ENCODE measurements at regions not wholly inside any gene's neighbourhood (a gene's known extent, or its start where the extent isn't known, plus 50 kb on each side); places are given as distances from the start of the nearest gene placed in this dataset.

DNA sequence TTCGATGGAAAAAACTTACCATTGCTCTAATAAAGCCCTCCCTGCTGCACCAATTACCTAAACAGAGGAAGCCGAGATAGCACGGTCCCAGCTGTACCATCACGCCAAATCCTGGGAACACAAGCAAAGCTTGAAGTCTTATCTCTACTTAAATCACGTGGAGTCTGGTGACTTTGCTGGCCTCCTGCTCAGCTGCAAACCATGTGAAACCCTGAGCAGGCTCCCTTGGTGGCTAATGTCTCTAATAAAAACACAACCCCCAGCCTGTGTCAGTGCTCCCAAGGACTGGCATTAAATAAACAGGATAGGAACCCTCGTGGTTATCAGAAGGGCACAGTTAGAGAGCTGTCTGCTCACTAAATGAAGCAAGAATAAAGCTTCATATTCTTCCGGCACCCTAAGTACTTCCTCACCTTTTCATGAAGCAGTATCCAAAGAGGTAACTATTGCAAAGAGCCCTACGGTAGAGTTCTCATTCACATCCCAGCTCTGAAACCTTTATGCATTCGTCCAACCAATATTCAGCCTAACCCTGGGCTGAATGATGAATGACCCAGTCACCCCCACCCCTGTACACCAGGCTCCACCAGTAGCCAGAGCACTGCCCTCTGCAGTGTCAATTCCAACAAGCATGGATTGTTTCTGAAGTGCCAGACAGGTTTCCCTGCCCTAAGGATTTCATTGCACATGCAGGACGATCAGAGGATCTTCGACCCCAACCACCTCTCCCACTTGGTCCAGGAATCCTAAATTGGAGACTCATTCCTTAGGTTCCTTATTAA lies 452.7 kb upstream of the TMPO start:
- Histone ChIP-seq H3K4me3 (ENCODE audit: low read length) (no peak overlapping the region), H3K4me1 (ENCODE audit: control insufficient read depth, insufficient read depth, low read length) (no peaks in the 10 kb centered on the region), H3K27ac (ENCODE audit: low read depth, low read length) (no peak overlapping the region), H3K27me3 (ENCODE audit: control insufficient read depth, insufficient read depth, low read length) (no peaks in the 10 kb centered on the region), H3K9ac (ENCODE audit: low read length) (no peak overlapping the region), H3K36me3 (ENCODE audit: control insufficient read depth, insufficient read depth, low read length) (no peaks in the 10 kb centered on the region)

DNA sequence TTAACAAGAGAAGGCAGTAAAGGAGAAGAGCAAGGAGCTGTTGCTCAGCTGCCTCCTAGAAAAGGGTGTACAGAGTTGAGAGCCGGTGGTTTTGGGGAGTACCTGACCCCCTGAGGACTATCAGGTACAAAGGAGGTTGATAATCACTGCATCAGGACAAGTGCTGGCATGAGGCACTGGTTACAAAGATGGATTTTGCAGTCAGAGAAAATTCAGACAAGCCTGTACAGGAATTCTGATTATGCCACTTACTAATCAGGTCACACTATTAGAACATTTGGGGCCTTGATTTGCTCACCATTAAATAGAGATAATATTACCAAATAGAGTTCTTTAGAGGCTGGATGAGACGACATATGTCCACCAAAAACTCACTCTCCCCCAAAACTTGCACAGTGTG lies 450.9 kb upstream of the TMPO start:
- Histone ChIP-seq H3K27ac (ENCODE audit: low read depth, low read length) (no peak overlapping the region), H3K4me1 (ENCODE audit: control insufficient read depth, insufficient read depth, low read length) (no peaks in the 10 kb centered on the region), H3K9ac (ENCODE audit: low read length) (no peak overlapping the region), H3K36me3 (ENCODE audit: control insufficient read depth, insufficient read depth, low read length) (no peaks in the 10 kb centered on the region), H3K27me3 (ENCODE audit: control insufficient read depth, insufficient read depth, low read length) (no peaks in the 10 kb centered on the region), H3K4me3 (ENCODE audit: low read length) (no peak overlapping the region)

DNA sequence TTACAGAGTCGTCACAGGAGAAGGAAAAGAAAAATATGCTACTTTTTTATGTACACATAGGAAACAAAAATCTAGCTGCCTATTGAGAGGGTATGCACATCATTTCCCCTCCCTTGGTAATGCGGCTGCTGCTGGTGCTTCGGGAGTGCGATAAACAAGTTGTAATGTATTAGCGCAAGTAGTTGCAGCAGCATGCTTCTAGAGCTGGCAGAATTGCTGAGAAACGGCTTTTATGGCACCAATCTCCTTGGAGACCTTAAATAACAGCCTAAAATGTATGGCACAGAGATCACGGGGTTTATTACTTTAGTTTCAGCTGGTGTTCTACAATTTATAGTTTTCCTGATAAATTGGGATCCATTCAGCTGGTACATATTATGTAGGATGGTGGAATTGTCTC lies 447.6 kb upstream of the TMPO start:
- H3K4me1 ChIP-seq (ENCODE audit: control insufficient read depth, insufficient read depth, low read length), result no peaks in the 10 kb centered on the region
- H3K9ac ChIP-seq (ENCODE audit: low read length), result no peak overlapping the region
- H3K27ac ChIP-seq (ENCODE audit: low read depth, low read length), result no peak overlapping the region
- H3K27me3 ChIP-seq (ENCODE audit: control insufficient read depth, insufficient read depth, low read length), result no peaks in the 10 kb centered on the region
- H3K36me3 ChIP-seq (ENCODE audit: control insufficient read depth, insufficient read depth, low read length), result no peaks in the 10 kb centered on the region
- H3K4me3 ChIP-seq (ENCODE audit: low read length), result no peak overlapping the region

GRCh38 chr12:98073610-98074009 lies 441.8 kb upstream of the TMPO start:
- Histone ChIP-seq H3K9ac (ENCODE audit: low read length) (no peak overlapping the region), H3K4me1 (ENCODE audit: control insufficient read depth, insufficient read depth, low read length) (no peaks in the 10 kb centered on the region), H3K27ac (ENCODE audit: low read depth, low read length) (no peak overlapping the region), H3K4me3 (ENCODE audit: low read length) (no peak overlapping the region), H3K27me3 (ENCODE audit: control insufficient read depth, insufficient read depth, low read length) (no peaks in the 10 kb centered on the region), H3K36me3 (ENCODE audit: control insufficient read depth, insufficient read depth, low read length) (no peaks in the 10 kb centered on the region)

DNA sequence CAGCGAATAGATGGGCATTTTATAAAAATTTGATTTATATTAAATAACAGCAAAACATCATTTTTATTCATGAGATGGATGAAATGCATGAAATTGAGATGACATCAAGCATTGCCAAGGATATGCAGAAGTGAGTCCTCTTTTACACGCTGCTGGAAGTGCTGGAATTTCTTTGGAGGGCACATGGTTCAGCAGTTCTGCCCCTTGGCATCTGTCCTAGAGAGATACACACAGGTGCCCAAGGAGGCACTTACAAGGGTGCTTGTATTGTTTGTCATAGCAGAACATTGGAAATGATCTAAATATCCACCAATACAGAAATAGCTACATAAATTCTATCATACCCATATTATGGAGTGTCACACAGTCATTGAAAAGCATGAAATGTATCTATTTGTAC lies 441.1 kb upstream of the TMPO start:
- no peaks in the 10 kb centered on the region for H3K4me1 ChIP-seq (ENCODE audit: control insufficient read depth, insufficient read depth, low read length)
- no peaks in the 10 kb centered on the region for H3K27me3 ChIP-seq (ENCODE audit: control insufficient read depth, insufficient read depth, low read length)
- no peaks in the 10 kb centered on the region for H3K36me3 ChIP-seq (ENCODE audit: control insufficient read depth, insufficient read depth, low read length)
- H3K27ac ChIP-seq (ENCODE audit: low read depth, low read length), result no peak overlapping the region
- no peak overlapping the region for H3K4me3 ChIP-seq (ENCODE audit: low read length)
- H3K9ac ChIP-seq (ENCODE audit: low read length), result no peak overlapping the region

- no peak overlapping the region for H3K9ac ChIP-seq (ENCODE audit: low read length)
- no peak overlapping the region for H3K4me3 ChIP-seq (ENCODE audit: low read length)
- H3K4me1 ChIP-seq (ENCODE audit: control insufficient read depth, insufficient read depth, low read length), result peaks cover 4% of the 10 kb centered on the region
- H3K27ac ChIP-seq (ENCODE audit: low read depth, low read length), result no peak overlapping the region
- no peaks in the 10 kb centered on the region for H3K27me3 ChIP-seq (ENCODE audit: control insufficient read depth, insufficient read depth, low read length)
- no peaks in the 10 kb centered on the region for H3K36me3 ChIP-seq (ENCODE audit: control insufficient read depth, insufficient read depth, low read length)
These were observed 431.0 kb upstream of the TMPO start for GRCh38 chr12:98084391-98084790.

GRCh38 chr12:98085046-98085755 lies 430.2 kb upstream of the TMPO start:
- Histone ChIP-seq H3K9ac (ENCODE audit: low read length) (no peak overlapping the region), H3K27ac (ENCODE audit: low read depth, low read length) (no peak overlapping the region), H3K4me1 (ENCODE audit: control insufficient read depth, insufficient read depth, low read length) (peaks cover 4% of the 10 kb centered on the region), H3K27me3 (ENCODE audit: control insufficient read depth, insufficient read depth, low read length) (no peaks in the 10 kb centered on the region), H3K36me3 (ENCODE audit: control insufficient read depth, insufficient read depth, low read length) (no peaks in the 10 kb centered on the region), H3K4me3 (ENCODE audit: low read length) (no peak overlapping the region)

DNA sequence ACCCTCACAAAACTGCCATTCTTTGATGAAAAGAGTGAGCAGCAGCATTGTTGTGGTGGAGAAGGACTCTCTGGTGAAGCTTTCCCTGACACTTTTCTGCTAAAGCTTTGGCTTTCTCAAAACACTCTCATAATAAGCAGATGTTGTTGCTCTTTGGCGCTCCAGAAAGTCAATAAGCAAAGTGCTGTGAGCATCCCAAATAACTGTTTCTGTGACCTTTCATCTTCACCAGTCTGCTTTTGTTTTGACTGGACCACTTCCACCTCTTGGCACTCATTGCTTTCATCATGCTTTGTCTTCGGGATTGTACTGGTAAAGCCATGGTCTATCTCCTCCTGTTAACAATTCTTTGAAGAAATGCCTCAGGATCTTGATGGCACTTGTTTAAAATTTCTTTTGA lies 424.7 kb upstream of the TMPO start:
- H3K4me1 ChIP-seq (ENCODE audit: control insufficient read depth, insufficient read depth, low read length), result peaks cover 1% of the 10 kb centered on the region
- no peaks in the 10 kb centered on the region for H3K36me3 ChIP-seq (ENCODE audit: control insufficient read depth, insufficient read depth, low read length)
- no peak overlapping the region for H3K4me3 ChIP-seq (ENCODE audit: low read length)
- H3K27ac ChIP-seq (ENCODE audit: low read depth, low read length), result no peak overlapping the region
- no peaks in the 10 kb centered on the region for H3K27me3 ChIP-seq (ENCODE audit: control insufficient read depth, insufficient read depth, low read length)
- H3K9ac ChIP-seq (ENCODE audit: low read length), result no peak overlapping the region

DNA sequence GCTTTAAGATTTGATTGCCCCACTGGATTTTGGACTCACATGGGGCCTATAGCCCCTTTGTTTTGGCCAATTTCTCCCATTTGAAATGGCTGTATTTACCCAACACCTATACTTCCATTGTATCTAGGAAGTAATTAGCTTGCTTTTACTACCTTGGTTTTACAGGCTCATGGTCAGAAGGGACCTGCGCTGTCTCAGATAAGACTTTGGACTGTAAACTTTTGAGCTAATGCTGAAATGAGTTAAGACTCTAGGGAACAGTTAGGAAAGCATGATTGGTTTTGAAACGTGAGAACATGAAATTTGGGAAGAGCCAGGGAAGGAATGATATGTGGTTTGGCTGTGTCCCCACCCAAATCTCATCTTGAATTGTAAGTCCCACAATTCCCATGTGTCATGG lies 419.0 kb upstream of the TMPO start:
- no peaks in the 10 kb centered on the region for H3K4me1 ChIP-seq (ENCODE audit: control insufficient read depth, insufficient read depth, low read length)
- H3K36me3 ChIP-seq (ENCODE audit: control insufficient read depth, insufficient read depth, low read length), result no peaks in the 10 kb centered on the region
- no peak overlapping the region for H3K9ac ChIP-seq (ENCODE audit: low read length)
- no peak overlapping the region for H3K27ac ChIP-seq (ENCODE audit: low read depth, low read length)
- no peak overlapping the region for H3K4me3 ChIP-seq (ENCODE audit: low read length)
- H3K27me3 ChIP-seq (ENCODE audit: control insufficient read depth, insufficient read depth, low read length), result no peaks in the 10 kb centered on the region

- Histone ChIP-seq H3K4me1 (ENCODE audit: control insufficient read depth, insufficient read depth, low read length) (no peaks in the 10 kb centered on the region), H3K9ac (ENCODE audit: low read length) (no peak overlapping the region), H3K36me3 (ENCODE audit: control insufficient read depth, insufficient read depth, low read length) (no peaks in the 10 kb centered on the region), H3K27me3 (ENCODE audit: control insufficient read depth, insufficient read depth, low read length) (no peaks in the 10 kb centered on the region), H3K4me3 (ENCODE audit: low read length) (no peak overlapping the region), H3K27ac (ENCODE audit: low read depth, low read length) (no peak overlapping the region)
These were observed 409.2 kb upstream of the TMPO start for GRCh38 chr12:98106031-98106683.

- Histone ChIP-seq H3K4me1 (ENCODE audit: control insufficient read depth, insufficient read depth, low read length) (no peaks in the 10 kb centered on the region), H3K9ac (ENCODE audit: low read length) (no peak overlapping the region), H3K27ac (ENCODE audit: low read depth, low read length) (no peak overlapping the region), H3K36me3 (ENCODE audit: control insufficient read depth, insufficient read depth, low read length) (no peaks in the 10 kb centered on the region), H3K27me3 (ENCODE audit: control insufficient read depth, insufficient read depth, low read length) (no peaks in the 10 kb centered on the region), H3K4me3 (ENCODE audit: low read length) (no peak overlapping the region)
These were observed 406.1 kb upstream of the TMPO start for GRCh38 chr12:98109266-98109665.

DNA sequence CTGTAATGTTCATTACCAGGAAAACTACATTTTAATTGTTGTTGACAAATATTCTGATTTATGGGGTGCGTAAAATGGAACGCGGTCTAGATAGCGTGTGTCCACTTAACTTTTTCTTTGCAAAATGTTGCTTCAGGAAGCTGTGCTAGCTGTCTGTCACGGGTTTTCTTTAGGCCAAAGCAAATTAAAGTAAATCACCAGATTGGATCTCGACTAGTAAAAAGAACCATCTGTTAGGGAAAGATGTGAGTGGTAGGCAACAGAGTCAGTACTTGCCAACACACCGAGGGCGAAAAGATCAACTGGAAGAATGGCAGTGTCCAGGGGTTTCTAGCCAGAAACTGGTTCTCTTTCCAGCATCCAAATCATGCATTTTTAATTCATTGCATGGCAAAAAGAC lies 404.9 kb upstream of the TMPO start:
- Histone ChIP-seq H3K4me1 (ENCODE audit: control insufficient read depth, insufficient read depth, low read length) (no peaks in the 10 kb centered on the region), H3K9ac (ENCODE audit: low read length) (no peak overlapping the region), H3K27me3 (ENCODE audit: control insufficient read depth, insufficient read depth, low read length) (no peaks in the 10 kb centered on the region)

More for the DNA sequence above, 404.9 kb upstream of the TMPO start:
- no peaks in the 10 kb centered on the region for H3K36me3 ChIP-seq (ENCODE audit: control insufficient read depth, insufficient read depth, low read length)
- H3K27ac ChIP-seq (ENCODE audit: low read depth, low read length), result no peak overlapping the region
- no peak overlapping the region for H3K4me3 ChIP-seq (ENCODE audit: low read length)
